Ishikawa (cell line): ENCODE measurements at regions not wholly inside any gene's neighbourhood (a gene's known extent, or its start where the extent isn't known, plus 50 kb on each side); places are given as distances from the start of the nearest gene placed in this dataset.

ENCODE experiments used
- CEBPB ChIP-seq: IDR thresholded peaks from 2 replicates; pipeline ENCODE4 v1.6.1; 2012
- CREB1 ChIP-seq: IDR thresholded peaks from 2 replicates; pipeline ENCODE4 v1.6.1; 2012; ENCODE audit warnings: low read depth
- EGR1 ChIP-seq: IDR thresholded peaks from 2 replicates; pipeline ENCODE4 v1.6.1; 2012
- EP300 ChIP-seq: IDR thresholded peaks from 2 replicates; pipeline ENCODE4 v1.6.1; 2012; ENCODE audit warnings: borderline replicate concordance
- FOXM1 ChIP-seq: IDR thresholded peaks from 2 replicates; pipeline ENCODE4 v1.6.1; 2012; ENCODE audit warnings: low read depth, borderline replicate concordance
- NFIC ChIP-seq: IDR thresholded peaks from 2 replicates; pipeline ENCODE4 v1.6.1; 2012
- RAD21 ChIP-seq: IDR thresholded peaks from 2 replicates; pipeline ENCODE4 v1.6.1; 2012; ENCODE audit warnings: low read depth
- TAF1 ChIP-seq: IDR thresholded peaks from 2 replicates; pipeline ENCODE4 v1.6.1; 2012; ENCODE audit warnings: low read depth, mild to moderate bottlenecking
- TCF12 ChIP-seq: IDR thresholded peaks from 2 replicates; pipeline ENCODE4 v1.6.1; 2012; ENCODE audit warnings: low read depth
- TEAD4 ChIP-seq: IDR thresholded peaks from 2 replicates; pipeline ENCODE4 v1.6.1; 2012
- YY1 ChIP-seq: IDR thresholded peaks from 2 replicates; pipeline ENCODE4 v1.6.1; 2012; ENCODE audit warnings: low read depth
- ZBTB7A ChIP-seq: IDR thresholded peaks from 2 replicates; pipeline ENCODE4 v1.6.1; 2012; ENCODE audit warnings: low read depth
- TF ChIP-seq, protein P1 (sequence below): IDR thresholded peaks from 2 replicates; pipeline ENCODE4 v1.6.1; 2012
- TF ChIP-seq, protein P2 (sequence below): IDR thresholded peaks from 2 replicates; pipeline ENCODE4 v1.6.1; 2012
- TF ChIP-seq, protein P3 (sequence below): IDR thresholded peaks from 2 replicates; pipeline ENCODE4 v1.6.1; 2012; ENCODE audit warnings: low read depth, mild to moderate bottlenecking

DNA sequence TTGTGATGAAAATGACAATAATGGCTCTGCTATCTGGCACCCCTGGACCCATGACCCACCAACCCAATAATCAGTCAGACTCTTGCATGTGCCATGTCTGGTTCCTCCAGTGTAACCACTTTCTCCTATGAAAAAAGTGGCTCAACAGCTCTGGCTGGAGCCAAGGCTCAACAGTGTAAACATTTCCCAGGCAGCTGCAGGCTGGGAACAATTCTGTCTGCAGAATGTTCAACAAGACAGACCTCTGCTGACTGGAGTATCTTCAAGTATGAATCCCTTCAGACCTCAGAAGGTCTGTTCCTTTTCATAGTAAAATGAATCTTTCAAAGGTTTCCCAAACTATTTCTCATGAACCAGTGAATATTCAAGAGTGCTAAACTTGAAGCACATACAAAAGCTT is 410.1 kb upstream of the HTR2A start:
- no peak for TF ChIP-seq NFIC
- TF ChIP-seq EP300, result no peak
- TF ChIP-seq ZBTB7A, result no peak
- no peak for TF ChIP-seq EGR1
- TF ChIP-seq YY1, result no peak
- TF ChIP-seq, protein P1, sequence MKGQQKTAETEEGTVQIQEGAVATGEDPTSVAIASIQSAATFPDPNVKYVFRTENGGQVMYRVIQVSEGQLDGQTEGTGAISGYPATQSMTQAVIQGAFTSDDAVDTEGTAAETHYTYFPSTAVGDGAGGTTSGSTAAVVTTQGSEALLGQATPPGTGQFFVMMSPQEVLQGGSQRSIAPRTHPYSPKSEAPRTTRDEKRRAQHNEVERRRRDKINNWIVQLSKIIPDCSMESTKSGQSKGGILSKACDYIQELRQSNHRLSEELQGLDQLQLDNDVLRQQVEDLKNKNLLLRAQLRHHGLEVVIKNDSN, result no peak
- TF ChIP-seq CEBPB, result no peak
- TF ChIP-seq CREB1, result no peak
- TF ChIP-seq RAD21, result no peak
- TF ChIP-seq FOXM1, result no peak
- no peak for TF ChIP-seq TAF1
- no peak for TF ChIP-seq TEAD4
- TF ChIP-seq, protein P2, sequence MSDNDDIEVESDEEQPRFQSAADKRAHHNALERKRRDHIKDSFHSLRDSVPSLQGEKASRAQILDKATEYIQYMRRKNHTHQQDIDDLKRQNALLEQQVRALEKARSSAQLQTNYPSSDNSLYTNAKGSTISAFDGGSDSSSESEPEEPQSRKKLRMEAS, result no peak
- TF ChIP-seq TCF12, result no peak
- TF ChIP-seq, protein P3, sequence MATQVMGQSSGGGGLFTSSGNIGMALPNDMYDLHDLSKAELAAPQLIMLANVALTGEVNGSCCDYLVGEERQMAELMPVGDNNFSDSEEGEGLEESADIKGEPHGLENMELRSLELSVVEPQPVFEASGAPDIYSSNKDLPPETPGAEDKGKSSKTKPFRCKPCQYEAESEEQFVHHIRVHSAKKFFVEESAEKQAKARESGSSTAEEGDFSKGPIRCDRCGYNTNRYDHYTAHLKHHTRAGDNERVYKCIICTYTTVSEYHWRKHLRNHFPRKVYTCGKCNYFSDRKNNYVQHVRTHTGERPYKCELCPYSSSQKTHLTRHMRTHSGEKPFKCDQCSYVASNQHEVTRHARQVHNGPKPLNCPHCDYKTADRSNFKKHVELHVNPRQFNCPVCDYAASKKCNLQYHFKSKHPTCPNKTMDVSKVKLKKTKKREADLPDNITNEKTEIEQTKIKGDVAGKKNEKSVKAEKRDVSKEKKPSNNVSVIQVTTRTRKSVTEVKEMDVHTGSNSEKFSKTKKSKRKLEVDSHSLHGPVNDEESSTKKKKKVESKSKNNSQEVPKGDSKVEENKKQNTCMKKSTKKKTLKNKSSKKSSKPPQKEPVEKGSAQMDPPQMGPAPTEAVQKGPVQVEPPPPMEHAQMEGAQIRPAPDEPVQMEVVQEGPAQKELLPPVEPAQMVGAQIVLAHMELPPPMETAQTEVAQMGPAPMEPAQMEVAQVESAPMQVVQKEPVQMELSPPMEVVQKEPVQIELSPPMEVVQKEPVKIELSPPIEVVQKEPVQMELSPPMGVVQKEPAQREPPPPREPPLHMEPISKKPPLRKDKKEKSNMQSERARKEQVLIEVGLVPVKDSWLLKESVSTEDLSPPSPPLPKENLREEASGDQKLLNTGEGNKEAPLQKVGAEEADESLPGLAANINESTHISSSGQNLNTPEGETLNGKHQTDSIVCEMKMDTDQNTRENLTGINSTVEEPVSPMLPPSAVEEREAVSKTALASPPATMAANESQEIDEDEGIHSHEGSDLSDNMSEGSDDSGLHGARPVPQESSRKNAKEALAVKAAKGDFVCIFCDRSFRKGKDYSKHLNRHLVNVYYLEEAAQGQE, result no peak

DNA sequence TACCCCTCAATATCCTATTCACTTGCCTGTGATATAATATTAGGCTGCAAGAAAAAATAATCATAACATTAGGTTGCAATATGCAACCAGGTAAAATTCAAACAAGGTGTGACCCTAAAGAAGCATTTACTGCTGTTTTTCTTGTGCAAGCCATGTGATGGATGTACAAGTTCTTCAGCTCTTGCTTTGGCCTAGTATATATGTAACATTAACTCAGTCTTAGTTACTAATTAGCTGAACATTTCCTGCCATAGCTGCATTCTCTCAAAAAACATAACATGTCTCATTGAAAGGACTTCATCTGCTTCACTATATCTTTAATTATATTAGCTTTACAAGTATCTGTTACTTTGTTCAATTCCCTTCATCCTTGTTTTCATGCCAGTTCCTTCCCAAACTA is 406.8 kb upstream of the HTR2A start:
- no peak for TF ChIP-seq TEAD4
- TF ChIP-seq EGR1, result no peak
- TF ChIP-seq RAD21, result no peak
- TF ChIP-seq TAF1, result no peak
- no peak for TF ChIP-seq YY1
- TF ChIP-seq, protein P3, result no peak
- no peak for TF ChIP-seq CEBPB

DNA sequence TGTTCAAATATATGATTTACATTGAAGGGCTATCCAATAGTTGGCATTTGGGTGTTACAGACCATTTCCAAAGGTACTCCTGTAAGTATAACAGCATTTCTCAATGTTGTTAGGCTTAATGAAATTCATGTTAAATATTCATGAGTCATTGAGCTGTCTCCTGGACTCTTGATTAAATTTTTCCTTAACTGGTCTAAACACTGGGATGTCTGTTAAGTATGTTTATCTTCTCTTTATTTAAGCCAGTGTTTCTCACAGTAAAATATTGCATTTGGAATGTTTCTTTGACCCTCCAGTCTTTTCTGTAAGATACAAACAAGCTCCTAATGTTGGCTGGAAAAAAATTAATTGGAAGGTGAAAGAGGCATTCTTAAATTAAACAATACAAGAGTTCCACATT is 402.5 kb upstream of the HTR2A start:
- TF ChIP-seq ZBTB7A, result no peak
- TF ChIP-seq, protein P3, result no peak
- TF ChIP-seq CEBPB, result no peak
- TF ChIP-seq, protein P2, result no peak
- TF ChIP-seq TCF12, result no peak
- TF ChIP-seq NFIC, result no peak

DNA sequence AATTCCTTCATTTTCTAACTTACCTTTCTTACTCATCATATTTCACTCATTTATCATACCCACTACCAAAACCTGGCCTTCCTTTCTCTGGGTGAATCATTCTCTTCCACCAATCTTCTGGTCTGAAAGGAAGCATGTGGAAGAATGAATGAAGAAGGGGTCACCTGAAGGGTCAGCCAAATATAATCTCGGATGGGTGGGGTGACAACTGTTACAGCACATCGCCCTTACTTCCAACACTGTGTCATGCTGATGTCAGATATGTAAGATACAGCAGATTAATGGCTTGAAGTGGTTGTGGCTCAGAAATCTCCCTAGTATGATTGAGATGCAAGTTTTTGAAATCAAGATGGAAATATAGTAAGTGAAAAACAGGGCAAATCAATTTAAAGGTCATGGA is 401.7 kb upstream of the HTR2A start:
- TF ChIP-seq NFIC (no peak), RAD21 (no peak), TAF1 (no peak), YY1 (no peak), TCF12 (no peak)
- TF ChIP-seq, protein P3, result no peak
